Adrenal gland (tissue), 9 donors: ENCODE measurements at regions not wholly inside any gene's neighbourhood (a gene's known extent, or its start where the extent isn't known, plus 50 kb on each side); places are given as distances from the start of the nearest gene placed in this dataset.

Experiments
- DNase-seq, 7 donors: peaks; one replicate each; pipeline ENCODE4 v3.0.0-alpha.2; 2019 to 2020
- H3K27ac ChIP-seq, 5 donors: fragments of 200-600 bp; sonication (generic) in 4 of 5; 1 replicate in 3 of 5; 2 replicates in 2 of 5; pipeline versions ENCODE4 v1.5.1 to v1.8.0; 2016 to 2020; ENCODE audit warnings: mild to moderate bottlenecking in 1 of 5
- H3K27me3 ChIP-seq: fragments of 200-600 bp; 2 replicates; pipeline ENCODE4 v1.8.0; 2021
- H3K36me3 ChIP-seq, 2 donors: fragments of 200-600 bp; replicated peaks in 1 of 2; 1 replicate in 1 of 2; 2 replicates in 1 of 2; pipeline versions ENCODE4 v1.5.1 to v1.8.0; 2018 to 2022
- H3K4me1 ChIP-seq, 2 donors: fragments of 200-600 bp; replicated peaks in 1 of 2; 1 replicate in 1 of 2; 2 replicates in 1 of 2; pipeline versions ENCODE4 v1.5.1 to v1.8.0; 2018 to 2021
- H3K4me3 ChIP-seq, 4 donors: fragments of 200-600 bp; sonication (generic) in 3 of 4; one replicate each; pipeline ENCODE4 v1.5.1; 2016 to 2018
- H3K9me3 ChIP-seq, 3 donors: fragments of 200-600 bp; sonication (generic) in 1 of 3; replicated peaks in 1 of 3; 1 replicate in 2 of 3; 2 replicates in 1 of 3; pipeline versions ENCODE4 v1.5.1 to v1.8.0; 2016 to 2021
- POLR2A ChIP-seq, 2 donors: fragments of 450-650 bp; IDR thresholded peaks; one replicate each; pipeline ENCODE4 v1.6.1; 2017; ENCODE audit warnings: antibody characterized with exemption in 2 of 2, mild to moderate bottlenecking in 2 of 2, moderate library complexity in 1 of 2
- WGBS, 4 donors: extraction: QIAGEN DNeasy Blood & Tissue Kit in 2 of 4; methylation state at CpG; one replicate each; pipeline versions ENCODE4 v1.1.5 to v1.1.7; 2013 to 2017; 5-methylcytosine and 5-hydroxymethylcytosine counted together
- intact Hi-C, 2 donors: fragments of 100-400 bp; cut with DNase I; formaldehyde crosslinking; loops; one replicate each; pipeline versions ENCODE4 v1.14.1 to v1.15.0; 2022 to 2023
- TF ChIP-seq, protein P1 (sequence below), 6 experiments: fragments of 450-650 bp in 4 of 6; fragments of 200-600 bp in 2 of 6; sonication (generic) in 1 of 6; IDR thresholded peaks; 1 replicate in 5 of 6; 2 replicates in 1 of 6; pipeline versions ENCODE4 v1.5.1 to v1.8.0; 2016 to 2021; ENCODE audit warnings: antibody characterized with exemption in 6 of 6, mild to moderate bottlenecking in 2 of 6, moderate library complexity in 1 of 6
- donor health status: healthy with polysubstance abuse.
- donor health status: Bipolar disorder and iron deficiency.
- donor health status: DM: yes; HTN: yes; CAD: no.
- donor health status: DM: no; HTN: no; CAD: no.
- donor health status: DM: no; HTN: no; CAD: no.

DNA sequence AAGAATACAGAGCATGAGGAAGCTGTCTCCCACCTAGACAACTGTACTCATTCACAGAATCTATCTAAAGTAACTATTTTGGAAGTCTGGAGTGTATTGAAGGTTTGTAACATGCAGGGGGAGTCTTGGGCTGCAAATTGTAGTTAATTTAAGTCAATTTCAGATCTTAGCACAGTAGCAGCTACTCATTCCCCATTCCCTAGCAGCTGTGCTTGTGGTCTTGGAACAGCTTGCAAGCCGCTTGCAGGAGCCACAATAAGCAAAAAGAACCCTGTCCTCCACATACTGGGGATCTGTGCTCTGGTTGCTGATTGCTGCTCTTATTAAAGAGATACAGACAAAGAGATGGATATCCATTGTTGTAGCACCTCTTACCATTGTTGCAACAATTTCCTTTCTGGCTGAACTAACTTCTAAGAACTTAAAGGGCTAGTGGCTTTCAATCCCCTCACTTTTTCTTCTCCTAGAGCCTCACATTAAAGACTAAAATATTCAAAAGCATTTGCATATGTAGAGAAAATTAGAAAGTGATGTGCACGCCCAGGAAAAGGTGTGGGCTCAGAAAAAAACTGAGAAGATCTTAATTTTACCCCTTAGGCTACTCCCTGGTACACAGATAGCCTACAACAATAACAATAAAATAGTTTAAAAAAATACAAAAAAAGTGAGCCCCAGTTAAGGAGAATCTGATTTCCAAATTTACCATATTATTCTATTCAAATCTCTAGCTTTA, 1775.1 kb upstream of the PIK3C3 start:
- no peak for DNase-seq
- Histone ChIP-seq H3K27me3 (no peaks in the 10 kb centered on the region), H3K9me3 (no peaks in the 10 kb centered on the region), H3K27ac (no peak overlapping the region), H3K36me3 (no peaks in the 10 kb centered on the region), H3K4me1 (no peaks in the 10 kb centered on the region), H3K4me3 (no peak overlapping the region)
- intact Hi-C loops: no loop called here
- 63 to 75% (median 72%) methylated on average over 2 of the region's 2 CpGs for WGBS, 4 donors
- TF ChIP-seq POLR2A (IDR thresholded peaks at IDR 0.05): no peak
- TF ChIP-seq, protein P1, sequence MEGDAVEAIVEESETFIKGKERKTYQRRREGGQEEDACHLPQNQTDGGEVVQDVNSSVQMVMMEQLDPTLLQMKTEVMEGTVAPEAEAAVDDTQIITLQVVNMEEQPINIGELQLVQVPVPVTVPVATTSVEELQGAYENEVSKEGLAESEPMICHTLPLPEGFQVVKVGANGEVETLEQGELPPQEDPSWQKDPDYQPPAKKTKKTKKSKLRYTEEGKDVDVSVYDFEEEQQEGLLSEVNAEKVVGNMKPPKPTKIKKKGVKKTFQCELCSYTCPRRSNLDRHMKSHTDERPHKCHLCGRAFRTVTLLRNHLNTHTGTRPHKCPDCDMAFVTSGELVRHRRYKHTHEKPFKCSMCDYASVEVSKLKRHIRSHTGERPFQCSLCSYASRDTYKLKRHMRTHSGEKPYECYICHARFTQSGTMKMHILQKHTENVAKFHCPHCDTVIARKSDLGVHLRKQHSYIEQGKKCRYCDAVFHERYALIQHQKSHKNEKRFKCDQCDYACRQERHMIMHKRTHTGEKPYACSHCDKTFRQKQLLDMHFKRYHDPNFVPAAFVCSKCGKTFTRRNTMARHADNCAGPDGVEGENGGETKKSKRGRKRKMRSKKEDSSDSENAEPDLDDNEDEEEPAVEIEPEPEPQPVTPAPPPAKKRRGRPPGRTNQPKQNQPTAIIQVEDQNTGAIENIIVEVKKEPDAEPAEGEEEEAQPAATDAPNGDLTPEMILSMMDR (IDR thresholded peaks at IDR 0.05): no peak

DNA sequence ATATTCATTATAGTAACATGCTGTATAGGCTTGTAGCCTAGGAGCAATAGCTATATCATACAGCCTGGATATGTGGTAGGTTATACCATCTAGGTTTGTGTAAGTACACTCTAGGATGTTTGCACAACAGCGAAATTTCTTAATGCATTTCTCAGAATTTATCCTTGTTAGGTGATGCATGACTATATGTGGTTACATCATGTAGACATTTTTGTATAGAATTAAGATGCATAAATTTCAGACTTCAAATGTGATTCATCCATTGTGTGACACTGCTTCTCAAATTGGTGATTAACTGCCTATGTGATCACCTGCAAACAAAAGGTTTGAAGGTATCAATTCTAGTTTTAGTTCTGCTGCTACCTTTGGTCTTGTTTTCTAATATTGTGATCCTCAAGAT, 1787.0 kb upstream of the PIK3C3 start:
- Histone ChIP-seq H3K27ac (no peak overlapping the region), H3K4me3 (no peak overlapping the region), H3K4me1 (no peaks in the 10 kb centered on the region), H3K9me3 (no peaks in the 10 kb centered on the region), H3K27me3 (no peaks in the 10 kb centered on the region), H3K36me3 (no peaks in the 10 kb centered on the region)
- intact Hi-C loops: no loop called here
- DNase-seq: no peak
- 69 to 95% (median 75%) methylated on average over 1 of the region's 1 CpG for WGBS, 4 donors
- TF ChIP-seq, protein P1 (IDR thresholded peaks at IDR 0.05): no peak
- no peak for TF ChIP-seq POLR2A (IDR thresholded peaks at IDR 0.05)

DNA sequence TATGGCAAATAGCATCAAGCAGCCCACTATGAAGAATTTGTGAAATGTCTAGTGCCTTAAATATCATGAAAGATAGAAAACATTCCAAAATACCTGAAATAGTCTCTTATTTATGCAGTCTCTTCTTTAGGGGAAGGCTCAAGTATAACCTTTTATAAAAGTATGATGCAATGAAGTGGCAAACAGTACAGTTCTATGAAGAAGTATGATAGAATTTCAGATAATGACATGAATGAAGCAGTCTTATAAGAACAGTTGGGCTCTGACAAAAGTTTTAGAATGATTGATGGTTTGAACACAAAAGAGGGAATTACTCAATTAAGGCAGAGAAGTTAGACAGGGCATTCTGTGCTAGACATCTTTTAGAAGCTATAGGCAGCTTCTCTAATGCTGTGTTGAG, 1791.8 kb upstream of the PIK3C3 start:
- H3K36me3 ChIP-seq: no peaks in the 10 kb centered on the region

DNA sequence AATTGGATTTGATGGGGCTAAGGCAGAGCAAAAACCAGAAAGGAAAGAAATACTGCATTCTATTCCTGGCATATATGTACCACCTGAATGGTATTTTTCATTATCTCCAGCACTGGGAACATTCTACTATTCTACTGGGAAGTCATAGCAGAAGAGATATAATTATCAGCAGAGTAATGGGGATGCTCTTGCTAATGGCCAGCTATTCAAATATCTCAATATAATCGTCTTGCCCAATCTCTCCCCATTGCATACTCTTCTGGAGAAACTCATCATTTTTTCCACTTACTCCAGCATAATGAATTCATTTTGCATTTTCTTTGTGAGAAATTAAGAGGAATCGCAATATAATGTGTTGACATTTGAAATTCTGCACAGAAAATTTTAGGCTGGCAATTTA, 1794.7 kb upstream of the PIK3C3 start:
- Histone ChIP-seq H3K9me3 (no peaks in the 10 kb centered on the region), H3K4me1 (no peaks in the 10 kb centered on the region), H3K27ac (no peak overlapping the region), H3K36me3 (no peaks in the 10 kb centered on the region), H3K27me3 (no peaks in the 10 kb centered on the region), H3K4me3 (no peak overlapping the region)
- 56 to 82% (median 64%) methylated on average over 2 of the region's 2 CpGs for WGBS, 4 donors
- no peak for DNase-seq
- TF ChIP-seq POLR2A (IDR thresholded peaks at IDR 0.05): no peak
- TF ChIP-seq, protein P1 (IDR thresholded peaks at IDR 0.05): no peak
- intact Hi-C loops: no loop called here

More for the DNA sequence above, 1791.8 kb upstream of the PIK3C3 start:
- Histone ChIP-seq H3K27ac (no peak overlapping the region), H3K27me3 (no peaks in the 10 kb centered on the region), H3K4me1 (no peaks in the 10 kb centered on the region), H3K9me3 (no peaks in the 10 kb centered on the region), H3K4me3 (no peak overlapping the region)
- intact Hi-C loops: no loop called here
- DNase-seq: no peak
- TF ChIP-seq, protein P1 (IDR thresholded peaks at IDR 0.05): no peak
- no peak for TF ChIP-seq POLR2A (IDR thresholded peaks at IDR 0.05)
